Stomach (tissue), 8 donors: ENCODE measurements at regions not wholly inside any gene's neighbourhood (a gene's known extent, or its start where the extent isn't known, plus 50 kb on each side); places are given as distances from the start of the nearest gene placed in this dataset.

Experiments
- DNase-seq, 2 donors: peaks; one replicate each; pipeline versions ENCODE4 v3.0.0 to v3.0.0-alpha.2; 2013 to 2019
- H3K27ac ChIP-seq, 5 donors: fragments of 200-600 bp in 4 of 5; sonication (generic) in 4 of 5; one replicate each; pipeline ENCODE4 v1.5.1; 2013 to 2019; ENCODE audit warnings: mild to moderate bottlenecking in 1 of 5, moderate library complexity in 1 of 5
- H3K27me3 ChIP-seq, 3 donors: fragments of 200-600 bp; sonication (generic); one replicate each; pipeline ENCODE4 v1.5.1; 2017 to 2019; ENCODE audit warnings: mixed run types in 1 of 3
- H3K36me3 ChIP-seq, 4 donors: fragments of 200-600 bp; sonication (generic); 1 replicate in 3 of 4; 2 replicates in 1 of 4; pipeline ENCODE4 v1.5.1; 2016 to 2019
- H3K4me1 ChIP-seq, 4 donors: fragments of 200-600 bp; sonication (generic); one replicate each; pipeline ENCODE4 v1.5.1; 2016 to 2019
- H3K4me3 ChIP-seq, 4 donors: fragments of 200-600 bp; sonication (generic) in 3 of 4; one replicate each; pipeline ENCODE4 v1.5.1; 2016 to 2019; ENCODE audit warnings: mild to moderate bottlenecking in 1 of 4
- H3K9me3 ChIP-seq, 4 donors: fragments of 200-600 bp; sonication (generic); one replicate each; pipeline ENCODE4 v1.5.1; 2016 to 2019
- CTCF ChIP-seq, 7 experiments: fragments of 450-650 bp in 4 of 7; fragments of 200-600 bp in 3 of 7; sonication (generic) in 3 of 7; IDR thresholded peaks; one replicate each; pipeline ENCODE4 v1.5.1; 2016 to 2019; ENCODE audit warnings: antibody characterized with exemption in 7 of 7, control low read depth in 2 of 7, mild to moderate bottlenecking in 1 of 7
- EP300 ChIP-seq: sonication (generic); formaldehyde crosslinking; IDR thresholded peaks from one replicate; pipeline ENCODE4 v1.6.1; 2017; ENCODE audit warnings: antibody characterized with exemption
- POLR2A ChIP-seq, 4 donors: fragments of 450-650 bp; IDR thresholded peaks; one replicate each; pipeline ENCODE4 v1.6.1; 2016; ENCODE audit warnings: antibody characterized with exemption in 4 of 4, control low read depth in 2 of 4, mild to moderate bottlenecking in 1 of 4, moderate library complexity in 1 of 4
- POLR2AphosphoS5 ChIP-seq, 3 donors: sonication (generic); formaldehyde crosslinking; IDR thresholded peaks; one replicate each; pipeline ENCODE4 v1.6.1; 2016; ENCODE audit warnings: antibody characterized with exemption in 3 of 3
- whole genome bisulfite sequencing, 5 donors: extraction: QIAGEN DNeasy Blood & Tissue Kit in 3 of 5; methylation state at CpG; one replicate each; pipeline versions ENCODE4 v1.1.5 to v1.1.7; 2013 to 2018; 5-methylcytosine and 5-hydroxymethylcytosine counted together
- intact Hi-C: fragments of 100-400 bp; cut with DNase I; formaldehyde crosslinking; loops from one replicate; pipeline ENCODE4 v1.15.1; 2023; ENCODE audit warnings: low total_unique reads
- donor health status: healthy with polysubstance abuse.
- donor health status: Bipolar disorder and iron deficiency.
- donor health status: healthy.

- H3K27me3 ChIP-seq, result peaks cover 0 to 17% (median 0%) of the 10 kb centered on the region in 3 donors
- peaks cover 0 to 7% (median 3%) of the 10 kb centered on the region in 4 donors for H3K4me1 ChIP-seq
- WGBS, 5 donors, result 72 to 85% (median 78%) methylated on average over 10 of the region's 10 CpGs
- no peak overlapping the region for H3K27ac ChIP-seq
- intact Hi-C loops, result no loop called here
- no peaks in the 10 kb centered on the region for H3K9me3 ChIP-seq
- no peak for DNase-seq
- no peak overlapping the region for H3K4me3 ChIP-seq
- TF ChIP-seq POLR2AphosphoS5 (IDR thresholded peaks at IDR 0.05) (no peak), CTCF (IDR thresholded peaks at IDR 0.05) (no peak), EP300 (no peak), POLR2A (IDR thresholded peaks at IDR 0.05) (no peak)
- no peaks in the 10 kb centered on the region for H3K36me3 ChIP-seq
Observed at GRCh38 chr9:89812556-89813181, 207.9 kb downstream of the GADD45G start.

DNA sequence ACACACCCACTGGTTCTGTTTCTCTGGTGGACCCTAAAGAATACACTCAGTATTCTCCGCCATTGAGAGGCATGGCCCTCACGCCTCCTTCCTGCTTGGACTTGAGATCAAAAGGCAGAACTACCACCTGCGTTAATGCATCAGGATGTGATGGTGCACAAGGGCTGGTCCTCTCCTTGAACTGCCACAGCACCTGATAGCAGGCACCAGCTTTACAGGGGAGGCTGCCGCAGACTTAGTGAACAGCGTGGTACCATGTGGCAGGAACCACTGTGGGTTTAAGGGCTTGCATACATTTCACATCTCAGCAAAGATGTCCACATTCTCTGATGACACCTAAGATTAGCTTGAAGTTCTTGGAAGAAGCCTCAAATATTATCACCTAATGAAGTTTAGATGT, 208.7 kb downstream of the GADD45G start:
- H3K27me3 ChIP-seq, result peaks cover 0 to 17% (median 0%) of the 10 kb centered on the region in 3 donors
- H3K36me3 ChIP-seq, result no peaks in the 10 kb centered on the region
- TF ChIP-seq POLR2A (IDR thresholded peaks at IDR 0.05) (no peak), EP300 (no peak), CTCF (IDR thresholded peaks at IDR 0.05) (no peak), POLR2AphosphoS5 (IDR thresholded peaks at IDR 0.05) (no peak)
- WGBS, 5 donors, result 91 to 99% (median 93%) methylated on average over 5 of the region's 5 CpGs
- DNase-seq, result no peak
- H3K4me3 ChIP-seq, result no peak overlapping the region
- H3K4me1 ChIP-seq, result peaks cover 0 to 7% (median 3%) of the 10 kb centered on the region in 4 donors
- H3K27ac ChIP-seq, result no peak overlapping the region
- intact Hi-C loops, result no loop called here
- H3K9me3 ChIP-seq, result no peaks in the 10 kb centered on the region

DNA sequence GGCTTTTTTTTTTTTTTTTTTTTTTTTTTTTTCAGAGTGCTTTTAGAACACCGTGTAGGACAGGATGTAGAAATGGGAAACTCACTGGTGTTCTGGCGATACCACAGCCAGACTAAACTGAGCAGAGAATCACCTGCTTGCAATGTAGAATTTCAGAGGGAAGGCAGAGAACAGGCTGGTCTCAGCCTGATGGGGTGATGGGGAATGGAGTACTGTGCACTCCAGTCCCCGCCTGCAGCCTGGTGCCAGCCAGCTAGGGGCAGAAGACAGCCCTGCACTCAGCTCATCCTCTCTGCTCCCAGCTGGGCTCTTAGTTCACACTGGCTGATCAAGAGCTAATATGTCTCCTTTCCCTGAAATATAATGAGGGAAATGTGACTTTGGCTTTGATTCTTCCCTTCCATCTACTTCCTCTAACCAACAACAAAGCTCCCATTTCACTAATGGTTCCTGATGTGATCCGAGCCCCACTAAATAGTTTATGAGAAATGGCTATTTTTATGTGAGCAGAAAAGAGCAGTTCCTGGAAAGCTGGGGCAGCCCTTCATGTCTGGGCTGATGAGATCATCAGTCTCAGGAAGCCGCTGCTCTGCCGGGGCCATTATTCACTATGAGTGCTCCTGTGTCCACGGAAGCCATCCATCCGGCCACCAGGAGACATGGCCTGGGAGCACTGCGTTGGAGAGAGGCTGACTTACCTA, 209.7 kb downstream of the GADD45G start:
- 51 to 69% (median 61%) methylated on average over 9 of the region's 9 CpGs for WGBS, 5 donors
- DNase-seq, result peak in 1 of 2 donors; percentile 65

More for the DNA sequence above, 209.7 kb downstream of the GADD45G start:
- H3K9me3 ChIP-seq, result no peaks in the 10 kb centered on the region
- no peak for TF ChIP-seq POLR2AphosphoS5 (IDR thresholded peaks at IDR 0.05)
- TF ChIP-seq POLR2A (IDR thresholded peaks at IDR 0.05), result no peak
- TF ChIP-seq CTCF (IDR thresholded peaks at IDR 0.05), result no peak
- TF ChIP-seq EP300, result no peak
- no peak overlapping the region for H3K27ac ChIP-seq
- H3K4me1 ChIP-seq, result peaks cover 0 to 7% (median 3%) of the 10 kb centered on the region in 4 donors
- intact Hi-C loops, result no loop called here
- H3K36me3 ChIP-seq, result no peaks in the 10 kb centered on the region
- H3K4me3 ChIP-seq, result no peak overlapping the region
- peaks cover 0 to 17% (median 0%) of the 10 kb centered on the region in 3 donors for H3K27me3 ChIP-seq
